Omental fat pad (tissue), 3 donors: ENCODE measurements at regions not wholly inside any gene's neighbourhood (a gene's known extent, or its start where the extent isn't known, plus 50 kb on each side); places are given as distances from the start of the nearest gene placed in this dataset.
"Not testable (repeated sequence)": the region's sequence is repeated elsewhere in the genome, so short reads cannot be mapped to it uniquely, and the experiment has no call there.

Experiments
- ATAC-seq: fragments of 150-250 bp; one replicate; pipeline ENCODE4 v1.9.1; 2016; ENCODE audit warnings: mild to moderate bottlenecking, moderate library complexity; ENCODE audit not compliant: low FRiP score
- DNase-seq: peaks from one replicate; pipeline ENCODE4 v3.0.0-alpha.2; 2019; ENCODE audit warnings: low spot score
- CTCF ChIP-seq, 3 donors: fragments of 450-650 bp; IDR thresholded peaks; one replicate each; pipeline ENCODE4 v1.5.1; 2016 to 2017; ENCODE audit warnings: antibody characterized with exemption in 3 of 3, mild to moderate bottlenecking in 3 of 3, moderate library complexity in 2 of 3

- DNase-seq, result no peak
- TF ChIP-seq CTCF (IDR thresholded peaks at IDR 0.05), result no peak
- ATAC-seq, result no peak
Measured at GRCh38 chr6:99818161-99818560, 175.9 kb downstream of the MCHR2 start.

GRCh38 chr6:99819853-99820252 is 174.2 kb downstream of the MCHR2 start:
- ATAC-seq (no peak), DNase-seq (no peak)
- no peak for TF ChIP-seq CTCF (IDR thresholded peaks at IDR 0.05)

- DNase-seq, result no peak
- ATAC-seq, result no peak
- no peak for TF ChIP-seq CTCF (IDR thresholded peaks at IDR 0.05)
Measured at GRCh38 chr6:99821164-99821563, 172.9 kb downstream of the MCHR2 start.

- ATAC-seq (no peak), DNase-seq (no peak)
- TF ChIP-seq CTCF (IDR thresholded peaks at IDR 0.05), result no peak
Measured at GRCh38 chr6:99822741-99823512, 171.1 kb downstream of the MCHR2 start.

- ATAC-seq, DNase-seq: not testable (repeated sequence)
Measured at GRCh38 chr6:99823513-99824235, 170.3 kb downstream of the MCHR2 start.

DNA sequence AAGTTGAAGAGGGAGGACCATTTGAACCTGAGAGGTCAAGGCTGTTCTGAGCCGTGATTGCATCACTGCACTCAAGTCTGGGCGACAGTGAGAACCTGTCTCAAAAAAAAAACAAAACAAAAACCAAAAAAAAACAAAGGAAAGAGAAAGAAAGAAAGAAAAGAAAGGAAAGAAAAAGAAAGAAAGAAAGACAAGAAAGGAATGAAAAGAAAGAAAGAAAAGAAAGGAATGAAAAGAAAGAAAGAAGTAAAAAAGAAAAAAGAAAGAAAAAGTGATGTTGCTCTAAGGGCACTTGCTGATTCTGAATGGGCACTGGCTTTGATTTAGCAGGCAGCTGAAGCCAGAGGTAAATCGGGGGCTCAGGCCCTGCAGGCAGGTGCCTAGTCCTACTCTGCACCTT is 161.0 kb downstream of the MCHR2 start:
- TF ChIP-seq CTCF (IDR thresholded peaks at IDR 0.05), result no peak
- DNase-seq, result no peak
- ATAC-seq, result no peak

GRCh38 chr6:99836471-99836870 is 157.6 kb downstream of the MCHR2 start:
- DNase-seq (no peak), ATAC-seq (no peak)
- no peak for TF ChIP-seq CTCF (IDR thresholded peaks at IDR 0.05)
